DMS153 (cell line): ENCODE measurements at regions not wholly inside any gene's neighbourhood (a gene's known extent, or its start where the extent isn't known, plus 50 kb on each side); places are given as distances from the start of the nearest gene placed in this dataset.

ENCODE experiments used
- DNase-seq: peaks from one replicate; lab custom pipeline; 2025; lab: John Stamatoyannopoulos, UW

- DNase-seq: no peak
Observed at GRCh38 chr22:27507111-27507611, 294.4 kb downstream of the MN1 start.

- no peak for DNase-seq
Observed at GRCh38 chr22:27507935-27508526, 293.5 kb downstream of the MN1 start.

GRCh38 chr22:27509132-27509920, 292.2 kb downstream of the MN1 start:
- no peak for DNase-seq

- DNase-seq: no peak
Observed at GRCh38 chr22:27510024-27510423, 291.5 kb downstream of the MN1 start.

GRCh38 chr22:27512283-27512761, 289.2 kb downstream of the MN1 start:
- no peak for DNase-seq

- no peak for DNase-seq
Observed at GRCh38 chr22:27513021-27513420, 288.5 kb downstream of the MN1 start.

GRCh38 chr22:27514601-27515523, 286.7 kb downstream of the MN1 start:
- no peak for DNase-seq

- no peak for DNase-seq
Observed at GRCh38 chr22:27517361-27518155, 284.0 kb downstream of the MN1 start.

GRCh38 chr22:27518531-27519340, 282.8 kb downstream of the MN1 start:
- no peak for DNase-seq

- DNase-seq: no peak
Observed at GRCh38 chr22:27523711-27524110, 277.8 kb downstream of the MN1 start.

- DNase-seq: no peak
Observed at GRCh38 chr22:27525711-27526110, 275.8 kb downstream of the MN1 start.

GRCh38 chr22:27526901-27527300, 274.7 kb downstream of the MN1 start:
- no peak for DNase-seq

- no peak for DNase-seq
Observed at GRCh38 chr22:27531782-27532530, 269.6 kb downstream of the MN1 start.

- DNase-seq: no peak
Observed at GRCh38 chr22:27533105-27533745, 268.3 kb downstream of the MN1 start.

GRCh38 chr22:27534720-27535125, 266.8 kb downstream of the MN1 start:
- no peak for DNase-seq

GRCh38 chr22:27535452-27535851, 266.1 kb downstream of the MN1 start:
- DNase-seq: no peak

GRCh38 chr22:27537501-27537900, 264.1 kb downstream of the MN1 start:
- DNase-seq: no peak

GRCh38 chr22:27538666-27539065, 262.9 kb downstream of the MN1 start:
- no peak for DNase-seq

- no peak for DNase-seq
Observed at GRCh38 chr22:27540247-27540646, 261.3 kb downstream of the MN1 start.
